ENCODE measurements at regions not wholly inside any gene's neighbourhood (a gene's known extent, or its start where the extent isn't known, plus 50 kb on each side); places are given as distances from the start of the nearest gene placed in this dataset.

DNA sequence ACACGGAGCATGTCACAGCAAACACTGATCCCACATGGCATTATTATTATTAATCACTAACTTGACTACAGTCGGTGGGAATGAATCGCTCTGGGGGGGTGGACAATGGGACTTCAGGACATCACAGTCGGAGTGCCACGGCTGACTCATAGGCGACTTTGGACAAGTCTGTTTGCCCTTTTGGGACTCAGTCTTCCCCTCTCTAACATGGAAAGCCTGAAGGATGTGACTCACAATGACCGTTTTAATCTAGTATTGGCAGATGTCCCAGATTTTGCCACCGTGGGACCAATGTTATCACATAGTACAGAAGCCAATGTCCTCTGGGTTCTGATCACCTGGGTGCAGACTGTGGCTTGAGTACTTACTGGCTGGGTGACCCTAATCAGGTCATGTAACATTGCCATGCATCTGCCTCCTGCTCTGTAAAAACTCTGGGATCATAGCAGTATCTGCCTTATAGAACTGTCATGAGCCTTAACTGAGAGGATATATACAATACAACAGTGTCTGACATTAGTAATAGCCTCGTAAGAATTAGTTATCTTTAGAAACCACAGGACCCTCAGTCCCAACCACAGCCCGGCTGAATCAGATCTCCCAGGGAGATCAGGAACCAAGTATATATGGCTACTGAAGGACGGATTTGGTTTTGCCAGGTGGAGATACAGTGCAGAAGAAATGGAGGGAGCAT lies 362.6 kb downstream of the BCL11B start:
- DNase-seq (ENCODE audit: low spot score) = no peak

DNA sequence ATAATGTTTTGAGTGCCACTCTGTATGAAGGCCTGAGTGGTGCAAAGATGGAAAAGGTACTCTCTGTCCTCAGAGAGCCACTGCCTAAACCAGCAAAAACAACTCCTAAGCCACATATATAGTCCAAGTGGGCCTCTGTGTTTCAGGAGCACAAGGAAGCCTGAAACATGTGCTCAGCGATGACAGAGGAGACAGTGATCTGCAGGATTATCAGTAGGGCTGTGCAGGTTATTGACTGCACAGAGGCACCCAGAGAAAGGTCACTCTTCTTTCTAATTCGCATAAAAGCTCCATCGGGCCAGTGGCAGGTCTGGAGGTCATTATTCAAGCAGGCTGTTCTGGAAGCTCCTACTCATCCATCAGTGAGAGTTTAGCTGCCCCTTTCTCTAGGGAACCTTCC lies 361.9 kb downstream of the BCL11B start:
- peaks cover 1% of the 10 kb centered on the region for H3K27me3 Mint-ChIP-seq (ENCODE audit: unreplicated experiment)
- TF ChIP-seq CTCF (IDR thresholded peaks at IDR 0.05; ENCODE audit: unreplicated experiment) = no peak
- peaks cover 6% of the 10 kb centered on the region for H3K4me1 Mint-ChIP-seq (ENCODE audit: unreplicated experiment)
- no peak overlapping the region for H3K4me3 Mint-ChIP-seq (ENCODE audit: unreplicated experiment)
- H3K9me3 Mint-ChIP-seq (ENCODE audit: unreplicated experiment) = no peaks in the 10 kb centered on the region
- H3K36me3 Mint-ChIP-seq (ENCODE audit: low read depth, unreplicated experiment) = no peaks in the 10 kb centered on the region
- no peak overlapping the region for H3K27ac Mint-ChIP-seq (ENCODE audit: unreplicated experiment)
- DNase-seq (ENCODE audit: low spot score) = no peak

More for the DNA sequence above, 362.6 kb downstream of the BCL11B start:
- H3K36me3 Mint-ChIP-seq (ENCODE audit: low read depth, unreplicated experiment) = no peaks in the 10 kb centered on the region
- peaks cover 6% of the 10 kb centered on the region for H3K4me1 Mint-ChIP-seq (ENCODE audit: unreplicated experiment)
- no peak for TF ChIP-seq CTCF (IDR thresholded peaks at IDR 0.05; ENCODE audit: unreplicated experiment)
- H3K4me3 Mint-ChIP-seq (ENCODE audit: unreplicated experiment) = no peak overlapping the region
- no peak overlapping the region for H3K27ac Mint-ChIP-seq (ENCODE audit: unreplicated experiment)
- H3K9me3 Mint-ChIP-seq (ENCODE audit: unreplicated experiment) = no peaks in the 10 kb centered on the region
- peaks cover 1% of the 10 kb centered on the region for H3K27me3 Mint-ChIP-seq (ENCODE audit: unreplicated experiment)

DNA sequence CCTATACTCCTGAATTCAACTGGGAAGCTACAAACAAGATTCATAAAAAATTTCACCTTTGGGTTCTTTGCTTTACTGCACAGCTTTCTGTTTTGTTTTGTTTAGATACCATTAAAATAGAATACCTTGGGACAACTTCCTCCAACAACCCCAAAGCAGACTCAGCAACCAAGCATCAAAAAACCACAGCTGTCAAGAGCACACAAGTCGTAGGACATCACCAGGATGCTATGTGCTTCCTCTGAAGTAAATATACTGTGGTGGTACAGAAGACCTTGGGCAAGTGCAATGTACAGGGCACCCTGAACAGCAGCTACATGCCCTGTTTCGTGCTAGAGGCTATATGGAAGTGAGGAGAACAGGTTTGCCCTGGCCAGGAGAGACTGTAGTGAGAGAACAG lies 359.3 kb downstream of the BCL11B start:
- H3K27ac Mint-ChIP-seq (ENCODE audit: unreplicated experiment) = no peak overlapping the region
- H3K9me3 Mint-ChIP-seq (ENCODE audit: unreplicated experiment) = no peaks in the 10 kb centered on the region
- TF ChIP-seq CTCF (IDR thresholded peaks at IDR 0.05; ENCODE audit: unreplicated experiment) = no peak
- H3K4me3 Mint-ChIP-seq (ENCODE audit: unreplicated experiment) = no peak overlapping the region
- H3K36me3 Mint-ChIP-seq (ENCODE audit: low read depth, unreplicated experiment) = no peaks in the 10 kb centered on the region
- peaks cover 3% of the 10 kb centered on the region for H3K27me3 Mint-ChIP-seq (ENCODE audit: unreplicated experiment)
- no peak for DNase-seq (ENCODE audit: low spot score)
- H3K4me1 Mint-ChIP-seq (ENCODE audit: unreplicated experiment) = peaks cover 6% of the 10 kb centered on the region

- Mint-ChIP-seq H3K27ac (ENCODE audit: unreplicated experiment) (no peak overlapping the region), H3K36me3 (ENCODE audit: low read depth, unreplicated experiment) (no peaks in the 10 kb centered on the region), H3K27me3 (ENCODE audit: unreplicated experiment) (peaks cover 3% of the 10 kb centered on the region), H3K9me3 (ENCODE audit: unreplicated experiment) (no peaks in the 10 kb centered on the region), H3K4me3 (ENCODE audit: unreplicated experiment) (no peak overlapping the region), H3K4me1 (ENCODE audit: unreplicated experiment) (peaks cover 6% of the 10 kb centered on the region)
- no peak for DNase-seq (ENCODE audit: low spot score)
- TF ChIP-seq CTCF (IDR thresholded peaks at IDR 0.05; ENCODE audit: unreplicated experiment) = no peak
These were observed 357.9 kb downstream of the BCL11B start for GRCh38 chr14:98913967-98914650.

DNA sequence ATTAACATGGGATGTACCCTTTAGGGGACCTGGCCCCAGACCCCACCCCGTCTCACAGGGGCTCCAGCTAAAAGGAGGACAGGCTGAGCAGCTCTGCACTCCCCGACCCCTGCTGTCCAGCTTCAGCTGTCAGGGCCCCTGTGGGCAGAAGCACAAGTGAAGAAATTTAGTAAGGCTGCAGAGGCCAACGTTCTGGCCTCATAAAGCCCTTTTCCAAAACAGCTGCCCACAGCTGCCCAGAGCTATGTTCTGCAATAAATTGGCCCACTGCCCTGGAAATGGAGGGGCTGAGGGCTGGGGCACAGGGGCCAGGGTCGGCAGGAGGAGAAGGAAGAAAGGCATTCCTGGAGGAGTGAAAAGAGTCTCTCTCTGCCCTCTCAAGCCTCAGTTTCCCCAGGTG lies 357.1 kb downstream of the BCL11B start:
- Mint-ChIP-seq H3K36me3 (ENCODE audit: low read depth, unreplicated experiment) (no peaks in the 10 kb centered on the region), H3K27me3 (ENCODE audit: unreplicated experiment) (peaks cover 4% of the 10 kb centered on the region), H3K27ac (ENCODE audit: unreplicated experiment) (no peak overlapping the region), H3K4me1 (ENCODE audit: unreplicated experiment) (peaks cover 6% of the 10 kb centered on the region), H3K4me3 (ENCODE audit: unreplicated experiment) (no peak overlapping the region), H3K9me3 (ENCODE audit: unreplicated experiment) (no peaks in the 10 kb centered on the region)
- TF ChIP-seq CTCF (IDR thresholded peaks at IDR 0.05; ENCODE audit: unreplicated experiment) = no peak
- DNase-seq (ENCODE audit: low spot score) = no peak
